CD4-positive, CD25-positive, alpha-beta regulatory T cell (primary cell): ENCODE measurements at regions not wholly inside any gene's neighbourhood (a gene's known extent, or its start where the extent isn't known, plus 50 kb on each side); places are given as distances from the start of the nearest gene placed in this dataset.

Experiments
- ATAC-seq, 2 donors: fragments of 150-1000 bp; cut with Tn5 transposase; one replicate each; pipeline ENCODE4 v1.10.0; 2021; ENCODE audit warnings: low read depth in 2 of 2, moderate number of reproducible peaks in 2 of 2, moderate library complexity in 1 of 2
- DNase-seq, 3 donors: peaks; one replicate each; pipeline versions ENCODE4 v3.0.0 to v3.0.0-alpha.2; 2012 to 2022; ENCODE audit warnings: mixed read lengths in 1 of 3
- H3K27ac ChIP-seq: one replicate; pipeline ENCODE4 v1.7.0; 2013; ENCODE audit warnings: mild to moderate bottlenecking, low read length; ENCODE audit not compliant: insufficient read depth, poor library complexity, severe bottlenecking
- H3K27me3 ChIP-seq: one replicate; pipeline ENCODE4 v1.7.0; 2013; ENCODE audit warnings: low read length; ENCODE audit not compliant: control insufficient read depth, insufficient read depth
- H3K36me3 ChIP-seq: one replicate; pipeline ENCODE4 v1.7.0; 2013; ENCODE audit warnings: mild to moderate bottlenecking, low read length, moderate library complexity; ENCODE audit not compliant: control insufficient read depth, insufficient read depth
- H3K4me1 ChIP-seq: 2 replicates; pipeline ENCODE4 v1.7.0; 2013; ENCODE audit warnings: mild to moderate bottlenecking, low read length; ENCODE audit not compliant: insufficient read depth, control insufficient read depth, poor library complexity, severe bottlenecking
- H3K4me3 ChIP-seq: one replicate; pipeline ENCODE4 v1.7.0; 2013; ENCODE audit warnings: low read depth, mild to moderate bottlenecking, low read length, moderate library complexity
- H3K9me3 ChIP-seq, 2 experiments: 1 replicate in 1 of 2; 2 replicates in 1 of 2; pipeline ENCODE4 v1.7.0; 2013; ENCODE audit warnings: low read length in 2 of 2, mild to moderate bottlenecking in 1 of 2, moderate library complexity in 1 of 2; ENCODE audit not compliant: control insufficient read depth in 2 of 2
- H3K27ac Mint-ChIP-seq, 3 donors: one replicate each; pipeline ENCODE4 v1.8.0; 2020 to 2022; ENCODE audit warnings: mild to moderate bottlenecking in 3 of 3, mixed read lengths in 3 of 3, moderate library complexity in 2 of 3
- H3K27me3 Mint-ChIP-seq: one replicate; pipeline ENCODE4 v1.8.0; 2022; ENCODE audit warnings: mild to moderate bottlenecking, mixed read lengths
- H3K36me3 Mint-ChIP-seq: one replicate; pipeline ENCODE4 v1.8.0; 2020; ENCODE audit warnings: mixed read lengths
- H3K4me1 Mint-ChIP-seq, 4 donors: one replicate each; pipeline ENCODE4 v1.8.0; 2020 to 2022; ENCODE audit warnings: mixed read lengths in 4 of 4, mild to moderate bottlenecking in 1 of 4
- H3K4me3 Mint-ChIP-seq, 4 donors: one replicate each; pipeline ENCODE4 v1.8.0; 2020 to 2022; ENCODE audit warnings: mild to moderate bottlenecking in 4 of 4, mixed read lengths in 4 of 4, moderate library complexity in 3 of 4
- H3K9me3 Mint-ChIP-seq, 7 donors: one replicate each; pipeline ENCODE4 v1.8.0; 2020 to 2022; ENCODE audit warnings: mixed read lengths in 7 of 7, mild to moderate bottlenecking in 3 of 7, moderate library complexity in 2 of 7

DNA sequence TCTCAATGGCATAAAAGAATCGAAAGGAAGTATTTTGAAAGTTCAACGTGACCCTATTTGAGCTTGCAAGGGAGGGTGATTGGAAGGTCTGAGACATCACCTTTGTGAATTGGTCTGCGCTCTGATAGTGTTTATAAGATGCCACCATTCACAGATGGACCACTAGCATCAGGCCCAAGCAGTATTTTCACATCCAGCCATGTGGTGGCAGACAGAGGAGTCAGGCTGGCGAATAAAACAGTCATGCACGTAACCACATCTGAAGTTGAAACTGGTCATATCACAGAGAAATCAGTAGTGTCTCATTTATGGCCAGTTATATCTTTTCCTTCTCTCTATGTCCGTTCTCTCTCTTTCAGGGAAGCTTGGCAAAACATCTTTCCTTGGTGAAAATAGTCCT, 170.1 kb upstream of the ONECUT1 start:
- H3K4me3 ChIP-seq: no peak overlapping the region
- Mint-ChIP-seq H3K27me3 (no peaks in the 10 kb centered on the region), H3K4me3 (no peak overlapping the region), H3K4me1 (no peaks in the 10 kb centered on the region), H3K36me3 (no peaks in the 10 kb centered on the region), H3K27ac (no peak overlapping the region), H3K9me3 (peaks cover 0 to 6% (median 0%) of the 10 kb centered on the region in 7 donors)
- no peaks in the 10 kb centered on the region for H3K9me3 ChIP-seq
- no peak overlapping the region for H3K27ac ChIP-seq
- H3K27me3 ChIP-seq: no peaks in the 10 kb centered on the region
- H3K4me1 ChIP-seq: no peaks in the 10 kb centered on the region
- ATAC-seq: no peak
- DNase-seq: no peak
- H3K36me3 ChIP-seq: no peaks in the 10 kb centered on the region

DNA sequence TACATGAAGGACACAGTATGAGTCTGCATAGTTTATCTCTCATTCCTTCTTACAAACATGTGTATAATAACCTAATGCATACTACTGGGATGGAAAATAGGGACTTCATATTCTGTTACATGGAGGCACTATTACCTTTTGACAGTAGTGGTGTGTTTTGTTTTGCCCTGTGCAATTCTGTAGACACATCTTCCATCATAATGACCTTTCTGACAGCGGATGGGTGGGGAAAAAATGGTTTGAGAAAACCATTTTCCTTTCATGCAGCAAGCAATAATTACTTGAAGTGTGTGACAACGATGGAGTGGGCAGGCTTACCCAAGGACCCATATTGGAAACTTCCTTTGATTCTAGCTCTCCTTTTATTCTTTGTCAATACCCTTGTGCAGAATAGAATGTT, 153.6 kb upstream of the ONECUT1 start:
- H3K4me1 ChIP-seq: no peaks in the 10 kb centered on the region
- no peak overlapping the region for H3K4me3 Mint-ChIP-seq
- peaks cover 1% of the 10 kb centered on the region for H3K27me3 ChIP-seq
- H3K27ac Mint-ChIP-seq: no peak overlapping the region
- H3K27me3 Mint-ChIP-seq: no peaks in the 10 kb centered on the region
- no peak for DNase-seq
- H3K4me1 Mint-ChIP-seq: no peaks in the 10 kb centered on the region
- peaks cover 0 to 4% (median 2%) of the 10 kb centered on the region in 7 donors for H3K9me3 Mint-ChIP-seq
- no peak overlapping the region for H3K27ac ChIP-seq
- no peak for ATAC-seq
- no peaks in the 10 kb centered on the region for H3K36me3 Mint-ChIP-seq
- H3K36me3 ChIP-seq: no peaks in the 10 kb centered on the region
- H3K9me3 ChIP-seq: no peaks in the 10 kb centered on the region
- no peak overlapping the region for H3K4me3 ChIP-seq

DNA sequence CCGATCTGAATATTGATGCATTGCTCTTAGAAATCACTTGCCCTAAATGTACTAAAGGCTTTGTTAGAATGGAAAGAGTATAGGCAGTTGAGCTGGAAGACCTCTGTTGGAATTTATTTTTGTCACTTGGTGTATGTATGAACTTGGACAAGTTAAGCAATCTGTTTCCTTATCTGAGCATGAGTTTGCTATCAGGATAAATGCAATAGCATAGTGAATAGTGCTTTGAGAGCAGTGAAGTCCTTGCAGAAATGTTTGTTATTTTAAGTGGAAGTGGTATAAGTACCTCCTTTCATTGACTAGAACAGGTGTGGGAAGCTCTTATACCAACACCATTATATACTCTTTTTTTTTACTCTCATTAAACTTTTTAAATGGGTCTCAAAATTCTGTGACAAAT, 146.4 kb upstream of the ONECUT1 start:
- Mint-ChIP-seq H3K27ac (no peak overlapping the region), H3K27me3 (peaks cover 14% of the 10 kb centered on the region), H3K4me3 (no peak overlapping the region), H3K4me1 (no peaks in the 10 kb centered on the region), H3K36me3 (no peaks in the 10 kb centered on the region), H3K9me3 (peaks cover 0 to 4% (median 3%) of the 10 kb centered on the region in 7 donors)
- ATAC-seq: no peak
- Histone ChIP-seq H3K27ac (no peak overlapping the region), H3K36me3 (no peaks in the 10 kb centered on the region), H3K4me3 (no peak overlapping the region), H3K27me3 (peaks cover 1% of the 10 kb centered on the region), H3K9me3 (no peaks in the 10 kb centered on the region), H3K4me1 (no peaks in the 10 kb centered on the region)
- no peak for DNase-seq

DNA sequence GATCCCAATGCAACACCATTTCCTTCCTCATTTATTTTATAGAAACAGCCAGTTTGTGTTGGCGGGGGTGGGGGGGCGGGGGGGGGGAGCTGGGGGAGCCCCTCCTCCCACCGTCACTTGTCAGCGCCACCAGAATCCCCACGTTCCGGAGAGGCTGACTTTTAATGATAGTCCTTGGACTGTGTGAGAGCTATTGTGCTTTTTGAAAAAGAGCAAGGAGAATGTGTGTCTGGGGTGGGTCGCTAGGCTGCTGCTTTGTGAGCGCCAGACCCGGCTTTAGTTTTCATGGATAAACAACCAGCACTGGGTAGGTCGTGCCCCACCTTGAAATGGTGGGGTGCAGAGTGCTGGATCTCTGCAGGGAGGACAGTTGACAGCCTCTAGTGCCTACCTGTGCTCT, 135.0 kb upstream of the ONECUT1 start:
- no peaks in the 10 kb centered on the region for H3K36me3 Mint-ChIP-seq
- no peak for ATAC-seq
- no peaks in the 10 kb centered on the region for H3K36me3 ChIP-seq
- DNase-seq: no peak
- no peaks in the 10 kb centered on the region for H3K4me1 ChIP-seq
- H3K27me3 Mint-ChIP-seq: peaks cover 16% of the 10 kb centered on the region
- H3K4me3 ChIP-seq: no peak overlapping the region
- H3K4me3 Mint-ChIP-seq: no peak overlapping the region
- no peaks in the 10 kb centered on the region for H3K9me3 ChIP-seq
- no peak overlapping the region for H3K27ac Mint-ChIP-seq
- H3K27ac ChIP-seq: no peak overlapping the region
- no peaks in the 10 kb centered on the region for H3K4me1 Mint-ChIP-seq
- H3K27me3 ChIP-seq: peaks cover 2% of the 10 kb centered on the region
- peaks cover 0 to 19% (median 2%) of the 10 kb centered on the region in 7 donors for H3K9me3 Mint-ChIP-seq

DNA sequence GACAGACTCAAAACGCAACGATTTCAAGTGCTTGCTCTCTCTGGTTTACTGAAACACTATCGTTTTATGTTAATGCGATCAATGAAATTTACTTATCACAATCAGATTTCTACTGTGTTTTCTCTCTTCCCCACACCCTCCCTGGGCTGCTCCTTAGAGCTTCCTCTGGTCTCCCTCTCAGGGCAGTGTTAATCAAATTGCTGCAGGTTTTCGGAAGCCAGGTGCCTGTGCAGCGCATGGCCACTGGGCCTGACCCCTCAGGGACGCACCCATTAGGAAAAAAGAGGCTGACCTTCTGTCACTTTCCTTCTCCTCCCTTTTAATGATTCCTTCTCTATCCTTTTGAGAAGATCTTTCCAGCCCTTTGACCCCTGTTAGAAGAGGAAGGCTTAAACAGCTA, 134.5 kb upstream of the ONECUT1 start:
- Mint-ChIP-seq H3K9me3 (peaks cover 0 to 14% (median 2%) of the 10 kb centered on the region in 7 donors), H3K27ac (no peak overlapping the region), H3K4me1 (no peaks in the 10 kb centered on the region)

DNA sequence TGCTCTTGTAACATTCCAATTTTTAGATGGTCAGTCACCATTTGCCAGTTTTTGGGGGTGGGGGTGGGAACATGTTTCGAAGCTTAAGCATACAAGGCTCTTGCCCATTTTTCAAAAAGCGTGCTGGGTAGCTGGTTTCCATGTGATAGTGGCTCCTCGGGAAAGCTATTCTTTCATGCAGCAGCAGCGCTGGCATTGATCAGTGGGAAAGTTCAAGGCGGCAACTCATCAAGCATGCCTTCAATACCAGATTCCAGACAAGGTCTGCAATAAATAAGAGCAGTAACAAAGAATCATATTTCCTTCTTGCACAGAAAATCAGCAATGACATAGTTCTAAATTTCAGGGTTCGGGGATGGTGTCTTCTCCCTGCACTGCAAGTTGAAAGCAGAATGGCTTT, 133.5 kb upstream of the ONECUT1 start:
- no peaks in the 10 kb centered on the region for H3K36me3 ChIP-seq
- H3K27ac Mint-ChIP-seq: no peak overlapping the region
- H3K4me3 Mint-ChIP-seq: no peak overlapping the region
- no peak overlapping the region for H3K4me3 ChIP-seq
- peaks cover 0 to 7% (median 2%) of the 10 kb centered on the region in 7 donors for H3K9me3 Mint-ChIP-seq
- ATAC-seq (no peak), DNase-seq (no peak)
- no peaks in the 10 kb centered on the region for H3K4me1 Mint-ChIP-seq
- H3K27me3 ChIP-seq: peaks cover 2% of the 10 kb centered on the region
- H3K36me3 Mint-ChIP-seq: no peaks in the 10 kb centered on the region
- no peaks in the 10 kb centered on the region for H3K9me3 ChIP-seq
- H3K27me3 Mint-ChIP-seq: peaks cover 4% of the 10 kb centered on the region
- H3K27ac ChIP-seq: no peak overlapping the region
- H3K4me1 ChIP-seq: no peaks in the 10 kb centered on the region

More for the DNA sequence above, 134.5 kb upstream of the ONECUT1 start:
- H3K9me3 ChIP-seq: no peaks in the 10 kb centered on the region
- no peak overlapping the region for H3K4me3 ChIP-seq
- no peak for ATAC-seq
- Mint-ChIP-seq H3K36me3 (no peaks in the 10 kb centered on the region), H3K27me3 (peaks cover 12% of the 10 kb centered on the region), H3K4me3 (no peak overlapping the region)
- no peak overlapping the region for H3K27ac ChIP-seq
- no peaks in the 10 kb centered on the region for H3K4me1 ChIP-seq
- DNase-seq: no peak
- peaks cover 2% of the 10 kb centered on the region for H3K27me3 ChIP-seq
- H3K36me3 ChIP-seq: no peaks in the 10 kb centered on the region

DNA sequence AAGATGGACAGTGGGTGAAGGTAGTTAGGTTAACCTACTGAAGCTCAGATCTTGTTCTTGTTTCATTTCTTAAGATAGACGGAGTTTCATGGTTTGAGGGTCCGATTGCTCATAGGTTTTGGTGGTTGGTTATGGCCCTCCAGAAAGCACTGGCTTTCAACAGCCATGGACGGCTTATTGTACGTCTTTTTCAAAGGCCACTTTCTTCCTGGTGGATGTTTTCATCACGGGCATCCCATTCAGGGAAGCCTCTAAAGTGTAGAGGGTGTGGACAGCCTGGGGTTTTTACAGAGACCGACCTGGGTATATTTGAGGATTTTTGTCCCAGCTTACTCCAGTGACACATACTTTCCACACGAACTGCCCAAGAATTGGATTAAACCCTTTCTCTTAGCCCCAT, 132.7 kb upstream of the ONECUT1 start:
- Histone ChIP-seq H3K36me3 (no peaks in the 10 kb centered on the region), H3K9me3 (no peaks in the 10 kb centered on the region), H3K4me1 (no peaks in the 10 kb centered on the region), H3K27me3 (peaks cover 2% of the 10 kb centered on the region), H3K4me3 (no peak overlapping the region), H3K27ac (no peak overlapping the region)
- H3K4me1 Mint-ChIP-seq: no peaks in the 10 kb centered on the region
- H3K9me3 Mint-ChIP-seq: peaks cover 0 to 6% (median 2%) of the 10 kb centered on the region in 7 donors
- peaks cover 4% of the 10 kb centered on the region for H3K27me3 Mint-ChIP-seq
- H3K36me3 Mint-ChIP-seq: no peaks in the 10 kb centered on the region
- no peak for ATAC-seq
- no peak for DNase-seq
- H3K27ac Mint-ChIP-seq: no peak overlapping the region
- H3K4me3 Mint-ChIP-seq: no peak overlapping the region

DNA sequence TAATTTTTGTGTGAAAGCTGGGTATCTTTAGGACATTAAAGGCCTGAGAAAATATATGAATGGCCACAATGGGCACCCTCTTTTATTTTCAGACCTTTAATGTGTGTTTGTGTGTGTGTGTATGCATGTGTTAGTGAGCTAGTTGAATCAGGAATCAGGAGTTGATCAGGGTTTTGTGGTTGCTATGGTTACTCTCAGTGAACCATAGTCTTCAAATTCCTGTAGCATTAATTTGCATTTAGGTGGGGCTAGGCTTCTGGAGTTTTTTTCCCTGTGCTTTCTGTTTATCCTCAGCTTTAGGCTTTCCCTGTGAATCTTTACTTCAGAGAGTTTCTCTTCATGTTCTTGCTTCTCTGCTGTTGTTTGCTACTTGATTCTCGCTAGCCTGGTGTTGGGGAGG, 122.0 kb upstream of the ONECUT1 start:
- Histone ChIP-seq H3K4me3 (no peak overlapping the region), H3K27ac (no peak overlapping the region), H3K36me3 (no peaks in the 10 kb centered on the region), H3K4me1 (no peaks in the 10 kb centered on the region), H3K27me3 (no peaks in the 10 kb centered on the region), H3K9me3 (no peaks in the 10 kb centered on the region)
- no peak for ATAC-seq
- Mint-ChIP-seq H3K9me3 (peaks cover 0 to 5% (median 0%) of the 10 kb centered on the region in 7 donors), H3K4me1 (no peaks in the 10 kb centered on the region), H3K27ac (no peak overlapping the region), H3K4me3 (no peak overlapping the region), H3K27me3 (peaks cover 12% of the 10 kb centered on the region), H3K36me3 (no peaks in the 10 kb centered on the region)
- DNase-seq: no peak
